BE2C (cell line): ENCODE measurements at regions not wholly inside any gene's neighbourhood (a gene's known extent, or its start where the extent isn't known, plus 50 kb on each side); places are given as distances from the start of the nearest gene placed in this dataset.

ENCODE experiments used
- DNase-seq: peaks from one replicate; pipeline ENCODE4 v3.0.0-alpha.2; 2020
- H3K27me3 ChIP-seq: fragments of 250-450 bp; sonication (Bioruptor Pico); 2 replicates; pipeline ENCODE4 v1.5.1; 2020; ENCODE audit warnings: mild to moderate bottlenecking
- H3K36me3 ChIP-seq: fragments of 250-450 bp; sonication (Bioruptor Pico); 2 replicates; pipeline ENCODE4 v1.5.1; 2020; ENCODE audit warnings: mild to moderate bottlenecking
- H3K4me1 ChIP-seq: fragments of 250-450 bp; sonication (Bioruptor Pico); 2 replicates; pipeline ENCODE4 v1.5.1; 2020
- H3K4me3 ChIP-seq: 2 replicates; pipeline ENCODE4 v1.5.1; 2011; ENCODE audit warnings: low read depth, low read length
- H3K9me3 ChIP-seq: fragments of 250-450 bp; sonication (Bioruptor Pico); 2 replicates; pipeline ENCODE4 v1.5.1; 2020
- CTCF ChIP-seq: IDR thresholded peaks from 2 replicates; pipeline ENCODE4 v1.5.1; 2012; ENCODE audit warnings: mild to moderate bottlenecking, low read depth, low read length

- no peak overlapping the region for H3K4me3 ChIP-seq
- no peaks in the 10 kb centered on the region for H3K4me1 ChIP-seq
- no peak for DNase-seq
- H3K9me3 ChIP-seq = no peaks in the 10 kb centered on the region
- H3K36me3 ChIP-seq = no peaks in the 10 kb centered on the region
- no peaks in the 10 kb centered on the region for H3K27me3 ChIP-seq
- no peak for TF ChIP-seq CTCF
Measured at GRCh38 chr12:24582954-24583601, 365.8 kb downstream of the BCAT1 start.

- no peaks in the 10 kb centered on the region for H3K9me3 ChIP-seq
- H3K27me3 ChIP-seq = 0 out of 2 replicates have a peak, but pooled peaks cover 2% of the 10 kb centered on the region
- H3K4me1 ChIP-seq = no peaks in the 10 kb centered on the region
- no peak for DNase-seq
- no peak overlapping the region for H3K4me3 ChIP-seq
- TF ChIP-seq CTCF = no peak
- no peaks in the 10 kb centered on the region for H3K36me3 ChIP-seq
Measured at GRCh38 chr12:24574538-24574937, 374.4 kb downstream of the BCAT1 start.

GRCh38 chr12:24573621-24574020 lies 375.3 kb downstream of the BCAT1 start:
- H3K9me3 ChIP-seq = no peaks in the 10 kb centered on the region
- H3K4me1 ChIP-seq = no peaks in the 10 kb centered on the region
- 0 out of 2 replicates have a peak, but pooled peaks cover 6% of the 10 kb centered on the region for H3K27me3 ChIP-seq
- TF ChIP-seq CTCF = no peak
- no peak for DNase-seq
- H3K36me3 ChIP-seq = no peaks in the 10 kb centered on the region
- H3K4me3 ChIP-seq = no peak overlapping the region

GRCh38 chr12:24565300-24565699 lies 383.6 kb downstream of the BCAT1 start:
- Histone ChIP-seq H3K9me3 (no peaks in the 10 kb centered on the region), H3K36me3 (no peaks in the 10 kb centered on the region), H3K4me3 (no peak overlapping the region), H3K4me1 (no peaks in the 10 kb centered on the region), H3K27me3 (peaks cover 43% of the 10 kb centered on the region)
- DNase-seq = no peak
- no peak for TF ChIP-seq CTCF

- H3K4me1 ChIP-seq = no peaks in the 10 kb centered on the region
- H3K36me3 ChIP-seq = no peaks in the 10 kb centered on the region
- peak; percentile 33 for DNase-seq
- peak overlapping the region; percentile 59 for H3K4me3 ChIP-seq
- H3K27me3 ChIP-seq = peaks cover 40% of the 10 kb centered on the region
- no peaks in the 10 kb centered on the region for H3K9me3 ChIP-seq
- no peak for TF ChIP-seq CTCF
Measured at GRCh38 chr12:24562771-24563431, 386.0 kb downstream of the BCAT1 start.
